ENCODE measurements at regions not wholly inside any gene's neighbourhood (a gene's known extent, or its start where the extent isn't known, plus 50 kb on each side); places are given as distances from the start of the nearest gene placed in this dataset.

GRCh38 chr1:112074711-112075110 is 85.2 kb upstream of the KCND3 start:
- H3K9ac ChIP-seq: no peak overlapping the region
- no peak overlapping the region for H3K4me2 ChIP-seq
- no peak for TF ChIP-seq CTCF (conservative IDR thresholded peaks at IDR 0.05; ENCODE audit: low read depth, low read length)
- no peaks in the 10 kb centered on the region for H3K27me3 ChIP-seq (ENCODE audit: insufficient read depth, low read depth)
- no peaks in the 10 kb centered on the region for H3K36me3 ChIP-seq (ENCODE audit: insufficient read depth)
- no peak overlapping the region for H2AFZ ChIP-seq (ENCODE audit: low read depth)
- no peak overlapping the region for H3K4me3 ChIP-seq (IDR thresholded peaks at IDR 0.05; ENCODE audit: insufficient read depth, low read depth, low read length)
- no peaks in the 10 kb centered on the region for H3K4me1 ChIP-seq (ENCODE audit: low read depth, poor library complexity, severe bottlenecking)
- no peaks in the 10 kb centered on the region for H3K79me2 ChIP-seq (ENCODE audit: insufficient read depth, low read depth)
- no peak overlapping the region for H3K27ac ChIP-seq
- no peaks in the 10 kb centered on the region for H4K20me1 ChIP-seq (ENCODE audit: insufficient read depth)

- H3K4me2 ChIP-seq: no peak overlapping the region
- no peak overlapping the region for H3K27ac ChIP-seq
- H3K27me3 ChIP-seq (ENCODE audit: insufficient read depth, low read depth): no peaks in the 10 kb centered on the region
- TF ChIP-seq CTCF (conservative IDR thresholded peaks at IDR 0.05; ENCODE audit: low read depth, low read length): no peak
- H3K4me3 ChIP-seq (IDR thresholded peaks at IDR 0.05; ENCODE audit: insufficient read depth, low read depth, low read length): no peak overlapping the region
- H2AFZ ChIP-seq (ENCODE audit: low read depth): no peak overlapping the region
- H3K4me1 ChIP-seq (ENCODE audit: low read depth, poor library complexity, severe bottlenecking): no peaks in the 10 kb centered on the region
- H3K9ac ChIP-seq: no peak overlapping the region
- no peaks in the 10 kb centered on the region for H3K79me2 ChIP-seq (ENCODE audit: insufficient read depth, low read depth)
- no peaks in the 10 kb centered on the region for H4K20me1 ChIP-seq (ENCODE audit: insufficient read depth)
- H3K36me3 ChIP-seq (ENCODE audit: insufficient read depth): no peaks in the 10 kb centered on the region
Observed at GRCh38 chr1:112075566-112075965, 86.1 kb upstream of the KCND3 start.

GRCh38 chr1:112079446-112079845 is 90.0 kb upstream of the KCND3 start:
- Histone ChIP-seq H3K36me3 (ENCODE audit: insufficient read depth) (no peaks in the 10 kb centered on the region), H3K27me3 (ENCODE audit: insufficient read depth, low read depth) (no peaks in the 10 kb centered on the region), H4K20me1 (ENCODE audit: insufficient read depth) (no peaks in the 10 kb centered on the region), H3K4me2 (no peak overlapping the region), H3K4me1 (ENCODE audit: low read depth, poor library complexity, severe bottlenecking) (no peaks in the 10 kb centered on the region), H3K79me2 (ENCODE audit: insufficient read depth, low read depth) (no peaks in the 10 kb centered on the region), H3K27ac (no peak overlapping the region), H3K9ac (no peak overlapping the region), H3K4me3 (IDR thresholded peaks at IDR 0.05; ENCODE audit: insufficient read depth, low read depth, low read length) (no peak overlapping the region), H2AFZ (ENCODE audit: low read depth) (no peak overlapping the region)
- no peak for TF ChIP-seq CTCF (conservative IDR thresholded peaks at IDR 0.05; ENCODE audit: low read depth, low read length)

GRCh38 chr1:112083487-112083886 is 94.0 kb upstream of the KCND3 start:
- H3K36me3 ChIP-seq (ENCODE audit: insufficient read depth): no peaks in the 10 kb centered on the region
- no peaks in the 10 kb centered on the region for H4K20me1 ChIP-seq (ENCODE audit: insufficient read depth)
- H3K27ac ChIP-seq: no peak overlapping the region
- no peak overlapping the region for H3K9ac ChIP-seq
- no peak for TF ChIP-seq CTCF (conservative IDR thresholded peaks at IDR 0.05; ENCODE audit: low read depth, low read length)
- no peak overlapping the region for H3K4me3 ChIP-seq (IDR thresholded peaks at IDR 0.05; ENCODE audit: insufficient read depth, low read depth, low read length)
- no peaks in the 10 kb centered on the region for H3K27me3 ChIP-seq (ENCODE audit: insufficient read depth, low read depth)
- H3K4me2 ChIP-seq: no peak overlapping the region
- H3K4me1 ChIP-seq (ENCODE audit: low read depth, poor library complexity, severe bottlenecking): no peaks in the 10 kb centered on the region
- no peak overlapping the region for H2AFZ ChIP-seq (ENCODE audit: low read depth)
- no peaks in the 10 kb centered on the region for H3K79me2 ChIP-seq (ENCODE audit: insufficient read depth, low read depth)
